ENCODE measurements at regions not wholly inside any gene's neighbourhood (a gene's known extent, or its start where the extent isn't known, plus 50 kb on each side); places are given as distances from the start of the nearest gene placed in this dataset.
"Not testable (repeated sequence)": the region's sequence is repeated elsewhere in the genome, so short reads cannot be mapped to it uniquely, and the experiment has no call there.

GRCh38 chr1:105087506-105087905 lies 1337.8 kb downstream of the AMY1C start:
- peak; percentile 74 for ATAC-seq
- CTCF ChIA-PET, result no interaction called here
- no peaks in the 10 kb centered on the region for H3K27me3 ChIP-seq (ENCODE audit: control insufficient read depth, insufficient read depth, low read length)
- no peak overlapping the region for H3K4me3 ChIP-seq (ENCODE audit: low read depth in 2 of 2, low read length in 2 of 2)
- no peak overlapping the region for H3K27ac ChIP-seq (ENCODE audit: low read length)
- DNase-seq (ENCODE audit: low read depth, low spot score), result peak; percentile 55
- no peaks in the 10 kb centered on the region for H3K36me3 ChIP-seq (ENCODE audit: control insufficient read depth, insufficient read depth, low read length)
- intact Hi-C loops (cut with micrococcal nuclease; ENCODE audit: unreplicated experiment) (no loop called here), in situ Hi-C loops (cut with HindIII; ENCODE audit: low pct_unique_long_range_greater_than_20kb, low sequenced_read_pairs) (no loop called here)
- peaks cover 4% of the 10 kb centered on the region; the same call in 1 of the 2 replicates for H3K4me1 ChIP-seq (ENCODE audit: control insufficient read depth, insufficient read depth, low read length)
- no peaks in the 10 kb centered on the region for H3K9me3 ChIP-seq (ENCODE audit: control insufficient read depth, insufficient read depth, low read depth, low read length)
- TF ChIP-seq SIN3A (IDR thresholded peaks at IDR 0.05; ENCODE audit: borderline replicate concordance, insufficient read depth, low read depth, low read length) (no peak), TCF7L2 (IDR thresholded peaks at IDR 0.05; ENCODE audit: low read depth, low read length) (no peak), CTCF (IDR thresholded peaks at IDR 0.05) (no peak), POLR2AphosphoS5 (IDR thresholded peaks at IDR 0.05; ENCODE audit: low read depth, low read length) (no peak), REST (IDR thresholded peaks at IDR 0.05; ENCODE audit: insufficient read depth in 1 of 2, low read depth in 2 of 2, low read length in 1 of 2) (no peak)
- no TSS peak for BruUV-seq (replicated peaks)
- POLR2A ChIA-PET, result no interaction called here

- DNase-seq (ENCODE audit: low read depth, low spot score) (no peak), ATAC-seq (no peak)
- Histone ChIP-seq H3K4me3 (ENCODE audit: low read depth in 2 of 2, low read length in 2 of 2) (no peak overlapping the region), H3K27me3 (ENCODE audit: control insufficient read depth, insufficient read depth, low read length) (no peaks in the 10 kb centered on the region), H3K9me3 (ENCODE audit: control insufficient read depth, insufficient read depth, low read depth, low read length) (no peaks in the 10 kb centered on the region), H3K36me3 (ENCODE audit: control insufficient read depth, insufficient read depth, low read length) (no peaks in the 10 kb centered on the region), H3K27ac (ENCODE audit: low read length) (no peak overlapping the region), H3K4me1 (ENCODE audit: control insufficient read depth, insufficient read depth, low read length) (peaks cover 4% of the 10 kb centered on the region; the same call in 1 of the 2 replicates)
- ChIA-PET POLR2A (no interaction called here), CTCF (no interaction called here)
- intact Hi-C loops (cut with micrococcal nuclease; ENCODE audit: unreplicated experiment), result no loop called here
- TF ChIP-seq TCF7L2 (IDR thresholded peaks at IDR 0.05; ENCODE audit: low read depth, low read length), result no peak
- TF ChIP-seq SIN3A (IDR thresholded peaks at IDR 0.05; ENCODE audit: borderline replicate concordance, insufficient read depth, low read depth, low read length), result no peak
- no peak for TF ChIP-seq POLR2AphosphoS5 (IDR thresholded peaks at IDR 0.05; ENCODE audit: low read depth, low read length)
- TF ChIP-seq REST (IDR thresholded peaks at IDR 0.05; ENCODE audit: insufficient read depth in 1 of 2, low read depth in 2 of 2, low read length in 1 of 2), result no peak
- TF ChIP-seq CTCF (IDR thresholded peaks at IDR 0.05), result no peak
- BruUV-seq (replicated peaks), result no TSS peak
- in situ Hi-C loops (cut with HindIII; ENCODE audit: low pct_unique_long_range_greater_than_20kb, low sequenced_read_pairs), result no loop called here
Measured at GRCh38 chr1:105088166-105088565, 1338.5 kb downstream of the AMY1C start.

- intact Hi-C loops (cut with micrococcal nuclease; ENCODE audit: unreplicated experiment); BruUV-seq (replicated peaks); ATAC-seq: not testable (repeated sequence)
Measured at GRCh38 chr1:105093893-105094292, 1344.2 kb downstream of the AMY1C start.

More at GRCh38 chr1:105093893-105094292, 1344.2 kb downstream of the AMY1C start:
- H3K36me3 ChIP-seq (ENCODE audit: control insufficient read depth, insufficient read depth, low read length); CTCF ChIA-PET; H3K4me3 ChIP-seq (ENCODE audit: low read depth in 2 of 2, low read length in 2 of 2); DNase-seq (ENCODE audit: low read depth, low spot score); in situ Hi-C loops (cut with HindIII; ENCODE audit: low pct_unique_long_range_greater_than_20kb, low sequenced_read_pairs); POLR2A ChIA-PET; H3K27ac ChIP-seq (ENCODE audit: low read length); H3K4me1 ChIP-seq (ENCODE audit: control insufficient read depth, insufficient read depth, low read length); H3K9me3 ChIP-seq (ENCODE audit: control insufficient read depth, insufficient read depth, low read depth, low read length); H3K27me3 ChIP-seq (ENCODE audit: control insufficient read depth, insufficient read depth, low read length): not testable (repeated sequence)

All from Panc1 (cell line).